GM12878 (cell line): ENCODE measurements at regions not wholly inside any gene's neighbourhood (a gene's known extent, or its start where the extent isn't known, plus 50 kb on each side); places are given as distances from the start of the nearest gene placed in this dataset.

Experiments
- ETV6 ChIP-seq, 2 experiments: fragments of 450-650 bp in 1 of 2; IDR thresholded peaks in 1 of 2; conservative IDR thresholded peaks in 1 of 2; 2 replicates each; pipeline ENCODE4 v1.6.1; 2014; ENCODE audit warnings: antibody characterized with exemption in 1 of 2, borderline replicate concordance in 1 of 2, low read depth in 1 of 2, mild to moderate bottlenecking in 1 of 2, moderate library complexity in 1 of 2
- IKZF2 ChIP-seq, 2 experiments: fragments of 450-650 bp; IDR thresholded peaks; 2 replicates each; pipeline ENCODE4 v1.6.1; 2017; ENCODE audit warnings: mild to moderate bottlenecking in 2 of 2, moderate library complexity in 2 of 2
- IRF4 ChIP-seq: IDR thresholded peaks from 2 replicates; pipeline ENCODE4 v1.6.1; 2011; ENCODE audit warnings: low read depth, low read length
- IRF5 ChIP-seq: fragments of 450-650 bp; IDR thresholded peaks from 2 replicates; pipeline ENCODE4 v1.6.1; 2017; ENCODE audit warnings: borderline replicate concordance
- MEF2A ChIP-seq: IDR thresholded peaks from 2 replicates; pipeline ENCODE4 v1.6.1; 2011; ENCODE audit warnings: low read depth, mild to moderate bottlenecking, low read length, moderate library complexity; ENCODE audit not compliant: insufficient read depth
- NBN ChIP-seq: fragments of 450-650 bp; IDR thresholded peaks from 2 replicates; pipeline ENCODE4 v1.6.1; 2016
- NFYA ChIP-seq: IDR thresholded peaks from 2 replicates; pipeline ENCODE4 v1.6.1; 2011; ENCODE audit warnings: low read depth, mild to moderate bottlenecking, low read length, improper control_type of control experiment, borderline replicate concordance
- NR2C1 ChIP-seq: fragments of 450-650 bp; IDR thresholded peaks from 2 replicates; pipeline ENCODE4 v1.6.1; 2017; ENCODE audit warnings: antibody characterized with exemption, mild to moderate bottlenecking, moderate library complexity
- POU2F2 ChIP-seq: IDR thresholded peaks from 3 replicates; pipeline ENCODE4 v1.6.1; 2011; ENCODE audit warnings: low read depth, mild to moderate bottlenecking, low read length, borderline replicate concordance
- RELA ChIP-seq: fragments of 450-650 bp; IDR thresholded peaks from 2 replicates; pipeline ENCODE4 v1.8.0; 2014; ENCODE audit warnings: borderline replicate concordance; ENCODE audit not compliant: partially characterized antibody
- SMARCA5 ChIP-seq: fragments of 450-650 bp; IDR thresholded peaks from 2 replicates; pipeline ENCODE4 v1.6.1; 2017; ENCODE audit warnings: mild to moderate bottlenecking
- TARDBP ChIP-seq: IDR thresholded peaks from 2 replicates; pipeline ENCODE4 v1.6.1; 2016; ENCODE audit warnings: borderline replicate concordance
- ZNF24 ChIP-seq: fragments of 450-650 bp; IDR thresholded peaks from 2 replicates; pipeline ENCODE4 v1.6.1; 2017; ENCODE audit warnings: antibody characterized with exemption, mild to moderate bottlenecking
- ZNF687 ChIP-seq: fragments of 450-650 bp; IDR thresholded peaks from 2 replicates; pipeline ENCODE4 v1.6.1; 2017; ENCODE audit warnings: mild to moderate bottlenecking, moderate library complexity
- TF ChIP-seq, protein P1 (sequence below): IDR thresholded peaks from 2 replicates; pipeline ENCODE4 v1.6.1; 2012; ENCODE audit warnings: low read length, inconsistent platforms
- TF ChIP-seq, protein P2 (sequence below): fragments of 150-350 bp; IDR thresholded peaks from 2 replicates; pipeline ENCODE4 v1.6.1; 2016; ENCODE audit warnings: low read depth, low read length
- TF ChIP-seq, protein P3 (sequence below): IDR thresholded peaks from 2 replicates; pipeline ENCODE4 v1.6.1; 2011; ENCODE audit warnings: borderline replicate concordance, low read depth, mild to moderate bottlenecking, moderate library complexity, mixed read lengths, low read length; ENCODE audit not compliant: insufficient read depth; ENCODE audit errors: extremely low read length

DNA sequence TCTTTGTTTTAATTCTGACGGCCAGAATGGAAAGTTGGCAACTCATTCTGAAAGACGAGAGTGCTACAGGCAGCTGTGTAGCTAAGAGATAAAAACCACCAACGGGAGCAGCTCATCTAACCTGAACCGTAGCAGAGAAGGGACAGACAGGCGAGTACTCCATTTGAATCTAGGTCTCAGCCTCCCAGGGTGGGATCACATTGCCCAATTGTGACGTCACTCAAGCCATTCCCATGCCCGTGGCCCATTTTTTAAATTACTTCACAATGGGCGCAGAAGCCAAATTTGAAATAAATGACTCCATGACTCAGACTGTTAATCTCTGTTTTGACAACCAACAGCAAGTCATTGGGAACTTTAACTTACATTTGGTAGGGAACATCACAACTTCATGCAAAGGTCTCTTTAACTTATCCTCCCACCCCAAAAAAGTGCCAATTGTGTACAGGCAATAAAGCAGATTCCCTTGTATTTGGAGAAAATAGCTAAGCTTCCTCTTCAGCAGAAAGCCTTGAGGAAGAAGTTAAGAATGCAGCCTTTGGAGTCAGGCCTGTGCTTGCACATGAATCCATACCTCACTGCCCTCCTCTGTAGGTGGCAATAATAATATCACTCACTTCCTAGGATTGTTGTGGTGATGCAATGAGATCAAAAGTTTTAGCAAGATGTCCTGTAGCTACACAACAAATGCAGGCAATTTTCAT is 93.2 kb upstream of the KIF5B start (continued):
- TF ChIP-seq, protein P1, sequence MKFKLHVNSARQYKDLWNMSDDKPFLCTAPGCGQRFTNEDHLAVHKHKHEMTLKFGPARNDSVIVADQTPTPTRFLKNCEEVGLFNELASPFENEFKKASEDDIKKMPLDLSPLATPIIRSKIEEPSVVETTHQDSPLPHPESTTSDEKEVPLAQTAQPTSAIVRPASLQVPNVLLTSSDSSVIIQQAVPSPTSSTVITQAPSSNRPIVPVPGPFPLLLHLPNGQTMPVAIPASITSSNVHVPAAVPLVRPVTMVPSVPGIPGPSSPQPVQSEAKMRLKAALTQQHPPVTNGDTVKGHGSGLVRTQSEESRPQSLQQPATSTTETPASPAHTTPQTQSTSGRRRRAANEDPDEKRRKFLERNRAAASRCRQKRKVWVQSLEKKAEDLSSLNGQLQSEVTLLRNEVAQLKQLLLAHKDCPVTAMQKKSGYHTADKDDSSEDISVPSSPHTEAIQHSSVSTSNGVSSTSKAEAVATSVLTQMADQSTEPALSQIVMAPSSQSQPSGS: 0 out of 2 replicates have a peak, but pooled peaks have one; percentile 48
- TF ChIP-seq TARDBP (no peak), RELA (no peak), ZNF687 (no peak), SMARCA5 (no peak), ZNF24 (no peak), IRF5 (no peak), POU2F2 (no peak), NBN (peak; percentile 54; the same call in 1 of the 2 replicates), NFYA (no peak), MEF2A (0 out of 2 replicates have a peak, but pooled peaks have one; percentile 14), IRF4 (peak; percentile 96), NR2C1 (no peak), ETV6 (conservative IDR thresholded peaks at IDR 0.05 in 1 of 2, IDR thresholded peaks at IDR 0.05 in 1 of 2; ENCODE audit: borderline replicate concordance in 1 of 2, low read depth in 1 of 2) (0 out of 4 replicates have a peak, but pooled peaks of 1 of the 2 experiments have one; percentile 8), IKZF2 (IDR thresholded peaks at IDR 0.05) (peak in 1 of 2 experiments; percentile 53; a peak in 3 of 4 replicates)
- TF ChIP-seq, protein P2, sequence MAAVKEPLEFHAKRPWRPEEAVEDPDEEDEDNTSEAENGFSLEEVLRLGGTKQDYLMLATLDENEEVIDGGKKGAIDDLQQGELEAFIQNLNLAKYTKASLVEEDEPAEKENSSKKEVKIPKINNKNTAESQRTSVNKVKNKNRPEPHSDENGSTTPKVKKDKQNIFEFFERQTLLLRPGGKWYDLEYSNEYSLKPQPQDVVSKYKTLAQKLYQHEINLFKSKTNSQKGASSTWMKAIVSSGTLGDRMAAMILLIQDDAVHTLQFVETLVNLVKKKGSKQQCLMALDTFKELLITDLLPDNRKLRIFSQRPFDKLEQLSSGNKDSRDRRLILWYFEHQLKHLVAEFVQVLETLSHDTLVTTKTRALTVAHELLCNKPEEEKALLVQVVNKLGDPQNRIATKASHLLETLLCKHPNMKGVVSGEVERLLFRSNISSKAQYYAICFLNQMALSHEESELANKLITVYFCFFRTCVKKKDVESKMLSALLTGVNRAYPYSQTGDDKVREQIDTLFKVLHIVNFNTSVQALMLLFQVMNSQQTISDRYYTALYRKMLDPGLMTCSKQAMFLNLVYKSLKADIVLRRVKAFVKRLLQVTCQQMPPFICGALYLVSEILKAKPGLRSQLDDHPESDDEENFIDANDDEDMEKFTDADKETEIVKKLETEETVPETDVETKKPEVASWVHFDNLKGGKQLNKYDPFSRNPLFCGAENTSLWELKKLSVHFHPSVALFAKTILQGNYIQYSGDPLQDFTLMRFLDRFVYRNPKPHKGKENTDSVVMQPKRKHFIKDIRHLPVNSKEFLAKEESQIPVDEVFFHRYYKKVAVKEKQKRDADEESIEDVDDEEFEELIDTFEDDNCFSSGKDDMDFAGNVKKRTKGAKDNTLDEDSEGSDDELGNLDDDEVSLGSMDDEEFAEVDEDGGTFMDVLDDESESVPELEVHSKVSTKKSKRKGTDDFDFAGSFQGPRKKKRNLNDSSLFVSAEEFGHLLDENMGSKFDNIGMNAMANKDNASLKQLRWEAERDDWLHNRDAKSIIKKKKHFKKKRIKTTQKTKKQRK: no peak
- TF ChIP-seq, protein P3, sequence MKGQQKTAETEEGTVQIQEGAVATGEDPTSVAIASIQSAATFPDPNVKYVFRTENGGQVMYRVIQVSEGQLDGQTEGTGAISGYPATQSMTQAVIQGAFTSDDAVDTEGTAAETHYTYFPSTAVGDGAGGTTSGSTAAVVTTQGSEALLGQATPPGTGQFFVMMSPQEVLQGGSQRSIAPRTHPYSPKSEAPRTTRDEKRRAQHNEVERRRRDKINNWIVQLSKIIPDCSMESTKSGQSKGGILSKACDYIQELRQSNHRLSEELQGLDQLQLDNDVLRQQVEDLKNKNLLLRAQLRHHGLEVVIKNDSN: no peak
